GM21381 (cell line): ENCODE measurements at regions not wholly inside any gene's neighbourhood (a gene's known extent, or its start where the extent isn't known, plus 50 kb on each side); places are given as distances from the start of the nearest gene placed in this dataset.
A peak's percentile ranks its signal among the peaks of the same experiment; 100 is the strongest.

Experiments used
- ATAC-seq: cut with Tn5 transposase; IDR thresholded peaks from one replicate; pipeline ENCODE4 v1.9.1; 2021; ENCODE audit warnings: mild to moderate bottlenecking, moderate library complexity; ENCODE audit not compliant: unreplicated experiment

GRCh38 chr1:29722598-29722997 lies 486.3 kb downstream of the PTPRU start:
- no peak for ATAC-seq

- ATAC-seq = no peak
These were observed 482.9 kb downstream of the PTPRU start for GRCh38 chr1:29719253-29719652.

DNA sequence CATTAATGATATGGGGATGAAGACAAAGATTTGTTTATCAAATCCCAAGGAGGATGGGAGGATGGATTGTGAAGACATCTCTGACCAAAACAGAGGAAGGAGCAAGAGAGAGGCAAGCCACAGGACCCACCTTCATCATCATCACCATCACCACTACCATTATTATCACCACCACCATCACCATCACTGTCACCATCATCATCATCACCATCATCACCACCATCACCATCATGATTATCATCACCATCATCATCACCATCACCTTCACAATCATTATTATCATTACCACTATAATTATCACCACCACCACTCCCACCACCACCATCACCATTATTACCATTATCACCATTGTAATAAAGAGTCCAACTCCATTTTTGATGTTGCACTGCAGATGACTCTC lies 482.5 kb downstream of the PTPRU start:
- no peak for ATAC-seq

DNA sequence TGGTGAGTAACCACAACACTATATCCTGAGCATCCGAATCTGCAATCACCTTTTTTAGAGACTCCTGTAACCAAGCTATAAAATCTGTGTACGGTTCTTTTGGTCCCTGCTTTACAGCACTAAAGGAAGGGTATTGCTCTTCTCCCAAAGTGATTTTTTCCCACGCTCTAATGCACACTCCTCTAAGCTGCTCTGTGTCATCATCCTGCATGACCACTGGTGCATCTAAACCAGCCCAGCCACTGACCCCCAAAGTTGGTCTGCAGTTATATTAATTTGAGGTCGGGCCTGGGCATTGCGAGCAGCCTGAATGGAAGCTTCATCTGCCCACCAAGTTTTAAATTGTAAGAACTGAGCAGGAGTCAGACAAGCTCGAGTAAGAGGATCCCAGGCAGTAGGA lies 480.0 kb downstream of the PTPRU start:
- no peak for ATAC-seq

DNA sequence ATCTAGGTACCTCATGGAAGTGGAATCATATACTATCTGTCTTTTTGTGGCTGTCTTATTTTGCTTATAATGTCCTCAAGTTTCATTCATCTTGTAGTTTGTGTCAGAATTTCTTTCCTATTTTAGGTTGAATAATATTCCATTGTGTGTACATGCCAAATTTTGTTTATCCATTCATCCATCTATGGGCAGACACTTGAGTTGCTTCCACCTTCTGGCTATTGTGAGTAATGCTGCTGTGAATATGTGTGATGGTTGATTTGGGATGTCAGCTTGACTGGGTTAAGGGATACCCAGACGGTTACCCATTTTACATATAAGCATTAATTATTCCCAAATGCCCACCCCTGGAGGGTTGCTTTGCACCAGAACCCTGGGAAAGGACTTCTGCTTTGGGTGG lies 477.5 kb downstream of the PTPRU start:
- ATAC-seq = no peak

DNA sequence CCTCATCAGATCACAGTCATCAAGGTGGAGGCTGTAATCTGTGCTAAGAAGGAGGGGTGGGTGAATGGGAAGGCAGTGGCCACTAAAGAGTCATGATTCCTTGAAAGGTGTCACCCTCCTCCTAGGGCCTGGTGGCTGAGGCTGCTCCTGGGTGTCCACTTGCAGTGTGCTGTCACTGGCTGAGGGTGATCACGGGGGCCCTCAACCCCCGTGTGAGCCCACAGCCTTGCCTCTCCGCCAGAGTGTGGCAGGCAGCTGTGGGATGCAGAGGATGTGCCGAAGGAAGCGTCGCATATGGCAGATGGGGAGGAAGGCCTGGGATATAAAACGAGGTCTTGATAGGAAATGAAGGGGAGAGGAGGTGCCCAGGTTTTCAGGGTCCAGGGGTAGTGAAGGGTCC lies 476.5 kb downstream of the PTPRU start:
- no peak for ATAC-seq

- ATAC-seq = no peak
These were observed 475.9 kb downstream of the PTPRU start for GRCh38 chr1:29712284-29712651.

DNA sequence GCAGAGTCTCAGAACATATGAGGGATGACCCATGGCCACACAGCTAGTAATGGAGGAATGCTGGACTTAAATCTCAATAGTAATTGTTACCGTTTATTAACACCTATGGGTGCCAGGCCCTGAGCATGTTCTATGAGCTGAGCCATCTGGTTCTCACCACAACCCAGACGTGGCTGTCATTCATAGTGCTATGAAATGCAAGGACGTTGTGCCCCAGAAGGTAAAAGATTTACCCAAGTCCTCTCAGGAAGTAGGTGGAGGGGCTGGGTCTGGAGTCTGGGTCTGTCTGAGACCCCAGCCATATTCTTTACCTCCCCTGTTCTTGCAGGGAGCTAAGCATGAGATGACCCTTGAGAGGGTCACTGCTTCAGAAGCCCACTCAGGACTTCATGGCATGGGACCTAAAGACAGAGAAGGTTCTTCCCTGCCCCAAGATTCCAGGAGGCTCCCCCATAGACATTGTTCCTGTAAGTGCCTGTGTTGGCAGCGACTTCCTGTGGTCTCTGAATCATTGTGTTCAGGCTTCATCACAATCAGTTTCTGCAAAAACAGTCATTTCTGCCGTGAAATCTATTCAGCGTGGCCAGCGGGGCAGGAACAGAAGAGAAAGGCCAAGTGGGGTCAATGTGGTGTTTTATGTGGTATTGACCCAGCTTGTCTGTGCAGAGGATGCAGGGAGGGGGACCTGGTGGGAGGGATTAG lies 475.4 kb downstream of the PTPRU start:
- ATAC-seq = peak; percentile 51

DNA sequence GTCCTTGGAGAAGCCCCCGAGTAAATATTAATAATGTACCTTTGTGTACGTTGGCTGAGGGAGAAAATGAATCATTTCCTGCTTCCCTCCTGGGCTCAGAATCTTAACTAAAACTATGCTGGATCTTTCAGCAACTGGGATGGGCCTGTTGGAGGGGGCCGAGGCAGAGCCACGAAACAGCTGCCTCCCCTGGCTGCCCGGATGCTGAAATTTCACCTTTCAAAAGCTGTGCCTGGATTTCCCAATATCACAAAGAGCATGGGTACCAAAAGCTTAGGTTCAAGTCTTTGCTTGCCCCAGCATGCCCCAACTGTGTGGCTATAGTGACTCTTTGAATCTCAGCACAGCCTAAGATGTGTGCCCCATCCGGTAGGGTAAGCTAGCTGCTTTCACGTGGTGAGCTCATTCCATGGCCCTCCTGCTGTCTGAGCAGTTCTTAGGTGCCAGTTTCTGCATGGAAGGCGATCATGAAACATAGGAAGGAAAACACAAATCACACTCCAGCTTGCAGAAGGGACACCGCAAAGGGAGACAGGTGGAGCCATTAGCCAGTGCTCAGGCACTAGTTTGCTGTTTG lies 473.5 kb downstream of the PTPRU start:
- no peak for ATAC-seq

DNA sequence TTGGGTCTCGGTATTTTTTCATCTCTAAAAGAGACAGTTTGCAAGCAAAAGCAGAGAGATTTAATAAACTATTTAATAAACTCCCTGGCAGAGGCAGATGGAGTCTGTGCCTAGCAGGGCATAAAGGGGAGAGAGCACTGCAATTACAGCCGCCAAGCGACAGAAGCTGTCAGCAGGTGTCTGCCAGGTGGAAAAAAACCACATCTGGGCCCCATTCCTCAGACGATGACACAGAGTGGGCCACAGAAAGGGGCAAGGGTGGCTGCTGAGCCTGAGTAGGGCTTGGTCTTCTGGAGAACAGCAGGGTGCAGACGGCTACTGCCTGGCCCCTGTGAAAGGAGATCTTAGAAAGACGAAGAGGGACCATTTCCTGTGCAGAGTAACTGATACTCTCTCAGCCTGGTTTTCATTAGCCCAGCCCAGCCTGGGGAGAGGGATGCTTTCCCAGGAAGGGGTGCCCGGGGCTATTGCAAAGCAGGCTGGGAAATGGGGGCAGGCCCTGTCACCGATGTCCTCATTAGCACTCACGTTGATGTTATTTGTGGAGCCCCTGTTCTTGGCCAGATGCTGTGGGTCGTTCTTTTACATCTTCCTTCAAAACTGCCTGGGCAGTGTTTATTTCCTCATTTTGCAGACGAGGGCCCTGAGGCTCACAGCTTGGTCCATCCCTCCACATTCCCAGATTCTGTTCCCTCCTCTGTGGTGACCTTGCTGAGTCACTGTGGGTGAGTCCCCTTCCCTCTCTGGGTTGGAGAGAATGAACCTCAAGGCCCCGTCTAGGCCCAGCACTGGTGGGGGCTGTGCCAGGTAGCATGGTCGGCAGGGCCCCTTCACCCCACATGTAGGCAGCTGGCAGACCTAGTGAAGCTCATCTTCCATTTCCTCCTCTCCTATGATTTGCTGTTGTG lies 472.7 kb downstream of the PTPRU start:
- no peak for ATAC-seq

DNA sequence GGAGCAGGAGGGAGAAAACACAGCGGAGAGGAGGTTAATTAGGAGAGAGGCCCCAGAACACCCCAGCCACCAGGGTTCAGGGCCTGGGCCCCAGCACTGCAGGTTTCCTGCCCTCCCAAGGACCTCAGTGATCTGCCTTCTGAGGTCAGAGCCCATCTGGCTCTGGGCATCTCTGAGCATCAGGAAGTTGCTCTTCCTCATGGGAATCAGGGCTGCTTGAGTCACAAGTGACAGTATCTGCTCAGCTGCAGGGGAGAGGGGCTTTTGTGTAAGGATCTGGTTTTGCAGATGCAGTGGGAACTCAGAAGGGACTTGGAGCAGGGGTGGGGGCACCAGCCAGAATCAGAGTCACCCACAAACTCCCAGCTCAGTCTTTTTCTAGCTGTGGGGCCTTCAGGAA lies 472.1 kb downstream of the PTPRU start:
- ATAC-seq = no peak

- ATAC-seq = no peak
These were observed 471.5 kb downstream of the PTPRU start for GRCh38 chr1:29707796-29708195.

GRCh38 chr1:29706936-29707335 lies 470.6 kb downstream of the PTPRU start:
- no peak for ATAC-seq

- ATAC-seq = no peak
These were observed 468.1 kb downstream of the PTPRU start for GRCh38 chr1:29704430-29704829.

DNA sequence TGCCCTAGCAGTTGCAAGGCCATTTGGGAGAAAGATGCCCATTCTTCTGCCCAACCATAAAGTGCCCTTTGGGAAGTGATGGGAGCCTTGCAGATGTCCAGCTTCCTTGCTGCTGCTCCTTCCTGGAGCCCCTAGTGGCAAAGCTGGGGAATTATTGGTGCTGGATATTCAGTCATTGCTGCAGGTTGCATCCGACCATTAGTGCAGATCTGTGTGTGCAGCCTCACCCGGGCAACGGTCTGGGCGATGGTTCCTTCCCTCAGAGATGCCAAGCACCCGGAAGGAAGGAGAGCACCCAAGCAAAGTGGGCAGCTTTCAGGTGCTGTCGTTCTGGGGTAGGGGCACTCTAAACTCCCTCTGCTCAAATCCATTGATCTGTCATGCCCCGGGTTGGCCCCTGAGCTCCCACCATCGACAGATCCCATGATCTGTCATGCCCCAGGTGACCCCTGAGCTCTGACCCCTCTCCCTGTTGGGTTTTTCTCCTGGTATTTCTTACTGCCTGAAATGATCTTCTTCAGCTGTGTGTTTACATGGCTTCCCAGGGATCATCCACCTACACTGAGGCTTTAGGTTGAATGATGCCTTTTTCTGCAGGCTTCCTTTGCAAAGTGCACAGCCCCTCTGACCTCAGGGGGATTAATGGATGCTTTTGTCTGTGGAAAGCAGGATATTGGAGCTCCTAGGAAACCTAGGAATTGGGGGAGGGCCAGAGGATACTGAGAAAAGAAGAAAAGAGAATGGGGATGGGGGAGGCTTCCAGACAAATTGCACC lies 467.5 kb downstream of the PTPRU start:
- ATAC-seq = no peak

- no peak for ATAC-seq
These were observed 464.2 kb downstream of the PTPRU start for GRCh38 chr1:29700491-29700890.

DNA sequence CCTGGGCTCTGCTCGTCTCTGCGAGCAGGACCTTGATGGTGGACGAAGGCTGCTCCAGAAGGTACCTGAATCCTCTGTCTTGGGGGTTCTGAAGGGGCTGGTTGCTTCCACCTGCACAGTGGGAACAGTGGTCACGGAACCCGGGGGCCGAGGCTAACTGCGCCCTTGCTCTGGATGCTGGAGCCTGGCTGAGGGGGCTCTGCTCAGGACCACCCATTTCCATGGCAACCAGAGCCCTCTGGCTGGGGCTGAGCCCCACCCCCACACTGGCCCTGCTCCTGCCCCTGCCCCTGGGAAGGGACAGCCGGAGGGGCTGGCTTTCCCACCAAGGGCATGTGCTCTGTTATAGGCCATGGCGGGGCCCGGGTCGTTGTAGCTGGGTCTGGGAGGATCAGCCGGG lies 462.3 kb downstream of the PTPRU start:
- no peak for ATAC-seq

DNA sequence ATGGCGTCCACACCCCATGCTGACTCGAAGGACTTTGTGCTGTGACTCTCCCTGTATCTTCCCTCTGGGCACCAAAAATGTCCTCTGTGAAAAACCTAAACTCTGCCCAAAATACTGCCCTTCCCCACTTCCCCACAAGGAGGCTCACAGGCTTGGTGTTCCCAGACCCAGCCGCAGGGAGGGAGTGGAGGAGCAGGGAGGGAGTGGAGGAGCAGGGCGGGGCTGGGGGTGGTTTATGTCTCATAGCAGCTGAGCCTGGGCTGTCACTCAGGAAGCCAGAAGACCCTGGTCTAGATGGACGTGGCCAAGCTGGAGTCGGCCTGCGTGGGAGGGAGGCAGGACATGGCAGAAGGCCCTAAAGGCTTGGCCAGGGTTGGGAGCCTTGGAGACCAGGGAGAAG lies 461.7 kb downstream of the PTPRU start:
- no peak for ATAC-seq

DNA sequence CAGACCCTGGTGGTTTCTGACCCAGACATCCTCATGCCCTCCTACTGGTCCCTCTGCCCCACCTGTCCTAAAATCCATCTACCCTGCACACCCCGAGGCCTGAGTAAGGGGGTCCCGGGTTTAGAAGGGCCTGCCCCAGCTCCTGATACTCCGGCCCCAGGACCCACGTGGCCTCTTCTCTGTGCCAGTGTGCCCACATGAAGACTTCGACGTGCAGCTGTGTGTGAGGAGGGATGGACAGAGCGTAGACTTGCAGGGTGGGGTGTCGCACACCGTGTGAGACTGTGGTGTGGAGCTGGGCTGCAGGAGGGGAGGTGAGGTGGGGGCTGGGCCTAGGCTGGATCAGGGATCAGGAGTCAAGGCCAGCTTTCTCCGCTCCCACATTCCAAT lies 461.1 kb downstream of the PTPRU start:
- no peak for ATAC-seq

- no peak for ATAC-seq
These were observed 460.5 kb downstream of the PTPRU start for GRCh38 chr1:29696656-29697390.

- ATAC-seq = no peak
These were observed 459.5 kb downstream of the PTPRU start for GRCh38 chr1:29695803-29696202.
